Panc1 (cell line): ENCODE measurements at regions not wholly inside any gene's neighbourhood (a gene's known extent, or its start where the extent isn't known, plus 50 kb on each side); places are given as distances from the start of the nearest gene placed in this dataset.

ENCODE experiments used
- ATAC-seq: fragments of 200-7000 bp; cut with Tn5 transposase; 2 replicates; pipeline ENCODE4 v1.9.1; 2020; ENCODE audit warnings: mild to moderate bottlenecking, moderate library complexity
- BruUV-seq: library from RNA; stranded (reverse); fragments of 400-500 nt; replicated peaks from 2 replicates; lab custom pipeline; 2021; lab: Mats Ljungman, UMichigan
- CTCF ChIA-PET: fragments of 300-600 bp; sonication (Branson Sonifier 250); formaldehyde crosslinking; loops from one replicate; lab custom pipeline; 2022; ENCODE audit warnings: antibody characterized with exemption; lab: Charles Lee
- POLR2A ChIA-PET: fragments of 300-600 bp; sonication (Branson Sonifier 250); formaldehyde crosslinking; loops from one replicate; lab custom pipeline; 2022; ENCODE audit warnings: antibody characterized with exemption; lab: Charles Lee
- DNase-seq: peaks from one replicate; pipeline ENCODE4 v3.0.0-alpha.2; 2010; ENCODE audit warnings: low read depth, low spot score
- H3K27ac ChIP-seq: 2 replicates; pipeline ENCODE4 v1.5.1; 2011; ENCODE audit warnings: mild to moderate bottlenecking, low read length, inconsistent platforms
- H3K27me3 ChIP-seq: fragments of 200-500 bp; sonication (Bioruptor generic); 2 replicates; pipeline ENCODE4 v1.6.0; 2014; ENCODE audit warnings: low read length, inconsistent platforms; ENCODE audit not compliant: control insufficient read depth, insufficient read depth
- H3K36me3 ChIP-seq: fragments of 200-500 bp; sonication (Bioruptor generic); 2 replicates; pipeline ENCODE4 v1.5.1; 2014; ENCODE audit warnings: inconsistent platforms, mild to moderate bottlenecking, low read length, moderate library complexity; ENCODE audit not compliant: control insufficient read depth, insufficient read depth
- H3K4me1 ChIP-seq: 2 replicates; pipeline ENCODE4 v1.5.1; 2011; ENCODE audit warnings: inconsistent platforms, mild to moderate bottlenecking, low read length, moderate library complexity; ENCODE audit not compliant: control insufficient read depth, insufficient read depth
- H3K4me3 ChIP-seq, 2 experiments: 2 replicates each; pipeline ENCODE4 v1.5.1; 2011 to 2012; ENCODE audit warnings: low read depth in 2 of 2, low read length in 2 of 2, mild to moderate bottlenecking in 2 of 2, inconsistent platforms in 1 of 2, moderate library complexity in 1 of 2
- H3K9me3 ChIP-seq: fragments of 200-500 bp; sonication (Bioruptor generic); 2 replicates; pipeline ENCODE4 v1.5.1; 2014; ENCODE audit warnings: low read depth, mild to moderate bottlenecking, inconsistent platforms, low read length, moderate library complexity; ENCODE audit not compliant: control insufficient read depth, insufficient read depth
- CTCF ChIP-seq: fragments of 450-650 bp; IDR thresholded peaks from 2 replicates; pipeline ENCODE4 v1.5.1; 2017; ENCODE audit warnings: mild to moderate bottlenecking
- POLR2AphosphoS5 ChIP-seq: IDR thresholded peaks from 2 replicates; pipeline ENCODE4 v1.6.1; 2012; ENCODE audit warnings: mild to moderate bottlenecking, low read depth, low read length, moderate library complexity
- REST ChIP-seq, 2 experiments: IDR thresholded peaks; 2 replicates each; pipeline ENCODE4 v1.6.1; 2011 to 2012; ENCODE audit warnings: low read depth in 2 of 2, control low read depth in 1 of 2, low read length in 1 of 2, mild to moderate bottlenecking in 1 of 2, moderate library complexity in 1 of 2; ENCODE audit not compliant: insufficient read depth in 1 of 2
- SIN3A ChIP-seq: IDR thresholded peaks from 2 replicates; pipeline ENCODE4 v1.6.1; 2012; ENCODE audit warnings: low read depth, mild to moderate bottlenecking, low read length, moderate library complexity, borderline replicate concordance; ENCODE audit not compliant: insufficient read depth
- TCF7L2 ChIP-seq: IDR thresholded peaks from 2 replicates; pipeline ENCODE4 v1.6.1; 2011; ENCODE audit warnings: mild to moderate bottlenecking, low read depth, low read length, inconsistent platforms
- in situ Hi-C: cut with HindIII; loops from 2 replicates; pipeline ENCODE4 v1.10.0; 2016; ENCODE audit warnings: low sequenced_read_pairs, low pct_unique_long_range_greater_than_20kb
- intact Hi-C: fragments of 100-400 bp; cut with micrococcal nuclease; formaldehyde crosslinking; loops from one replicate; pipeline ENCODE4 v1.10.0; 2022; ENCODE audit not compliant: unreplicated experiment

- ATAC-seq (no peak), DNase-seq (no peak)
- TF ChIP-seq REST (IDR thresholded peaks at IDR 0.05; ENCODE audit: insufficient read depth in 1 of 2, low read depth in 2 of 2, low read length in 1 of 2) (no peak), POLR2AphosphoS5 (no peak), SIN3A (no peak), TCF7L2 (no peak), CTCF (no peak)
- Histone ChIP-seq H3K27ac (no peak overlapping the region), H3K27me3 (no peaks in the 10 kb centered on the region), H3K4me3 (no peak overlapping the region), H3K36me3 (no peaks in the 10 kb centered on the region), H3K4me1 (no peaks in the 10 kb centered on the region), H3K9me3 (no peaks in the 10 kb centered on the region)
- ChIA-PET POLR2A (no interaction called here), CTCF (no interaction called here)
- intact Hi-C loops (no loop called here), in situ Hi-C loops (no loop called here)
- no TSS peak for BruUV-seq
These were observed 371.7 kb upstream of the LRRC7 start for GRCh38 chr1:69196071-69196470.

GRCh38 chr1:69197816-69198215 is 369.9 kb upstream of the LRRC7 start:
- Histone ChIP-seq H3K36me3 (no peaks in the 10 kb centered on the region), H3K27me3 (no peaks in the 10 kb centered on the region), H3K27ac (no peak overlapping the region), H3K4me1 (no peaks in the 10 kb centered on the region), H3K4me3 (no peak overlapping the region), H3K9me3 (no peaks in the 10 kb centered on the region)
- no peak for TF ChIP-seq SIN3A
- TF ChIP-seq CTCF = no peak
- no peak for TF ChIP-seq REST (IDR thresholded peaks at IDR 0.05; ENCODE audit: insufficient read depth in 1 of 2, low read depth in 2 of 2, low read length in 1 of 2)
- no TSS peak for BruUV-seq
- DNase-seq (no peak), ATAC-seq (no peak)
- intact Hi-C loops = no loop called here
- CTCF ChIA-PET = no interaction called here
- POLR2A ChIA-PET = no interaction called here
- in situ Hi-C loops = no loop called here
